Adrenal gland (tissue), 9 donors: ENCODE measurements at regions not wholly inside any gene's neighbourhood (a gene's known extent, or its start where the extent isn't known, plus 50 kb on each side); places are given as distances from the start of the nearest gene placed in this dataset.

Source experiments
- DNase-seq, 7 donors: peaks; one replicate each; pipeline ENCODE4 v3.0.0-alpha.2; 2019 to 2020
- H3K27ac ChIP-seq, 5 donors: fragments of 200-600 bp; sonication (generic) in 4 of 5; 1 replicate in 3 of 5; 2 replicates in 2 of 5; pipeline versions ENCODE4 v1.5.1 to v1.8.0; 2016 to 2020; ENCODE audit warnings: mild to moderate bottlenecking in 1 of 5
- H3K27me3 ChIP-seq: fragments of 200-600 bp; 2 replicates; pipeline ENCODE4 v1.8.0; 2021
- H3K36me3 ChIP-seq, 2 donors: fragments of 200-600 bp; replicated peaks in 1 of 2; 1 replicate in 1 of 2; 2 replicates in 1 of 2; pipeline versions ENCODE4 v1.5.1 to v1.8.0; 2018 to 2022
- H3K4me1 ChIP-seq, 2 donors: fragments of 200-600 bp; replicated peaks in 1 of 2; 1 replicate in 1 of 2; 2 replicates in 1 of 2; pipeline versions ENCODE4 v1.5.1 to v1.8.0; 2018 to 2021
- H3K4me3 ChIP-seq, 4 donors: fragments of 200-600 bp; sonication (generic) in 3 of 4; one replicate each; pipeline ENCODE4 v1.5.1; 2016 to 2018
- H3K9me3 ChIP-seq, 3 donors: fragments of 200-600 bp; sonication (generic) in 1 of 3; replicated peaks in 1 of 3; 1 replicate in 2 of 3; 2 replicates in 1 of 3; pipeline versions ENCODE4 v1.5.1 to v1.8.0; 2016 to 2021
- POLR2A ChIP-seq, 2 donors: fragments of 450-650 bp; IDR thresholded peaks; one replicate each; pipeline ENCODE4 v1.6.1; 2017; ENCODE audit warnings: antibody characterized with exemption in 2 of 2, mild to moderate bottlenecking in 2 of 2, moderate library complexity in 1 of 2
- WGBS, 4 donors: extraction: QIAGEN DNeasy Blood & Tissue Kit in 2 of 4; methylation state at CpG; one replicate each; pipeline versions ENCODE4 v1.1.5 to v1.1.7; 2013 to 2017; 5-methylcytosine and 5-hydroxymethylcytosine counted together
- intact Hi-C, 2 donors: fragments of 100-400 bp; cut with DNase I; formaldehyde crosslinking; loops; one replicate each; pipeline versions ENCODE4 v1.14.1 to v1.15.0; 2022 to 2023
- TF ChIP-seq, protein P1 (sequence below), 6 experiments: fragments of 450-650 bp in 4 of 6; fragments of 200-600 bp in 2 of 6; sonication (generic) in 1 of 6; IDR thresholded peaks; 1 replicate in 5 of 6; 2 replicates in 1 of 6; pipeline versions ENCODE4 v1.5.1 to v1.8.0; 2016 to 2021; ENCODE audit warnings: antibody characterized with exemption in 6 of 6, mild to moderate bottlenecking in 2 of 6, moderate library complexity in 1 of 6
- donor health status: healthy with polysubstance abuse.
- donor health status: Bipolar disorder and iron deficiency.
- donor health status: DM: yes; HTN: yes; CAD: no.
- donor health status: DM: no; HTN: no; CAD: no.
- donor health status: DM: no; HTN: no; CAD: no.

DNA sequence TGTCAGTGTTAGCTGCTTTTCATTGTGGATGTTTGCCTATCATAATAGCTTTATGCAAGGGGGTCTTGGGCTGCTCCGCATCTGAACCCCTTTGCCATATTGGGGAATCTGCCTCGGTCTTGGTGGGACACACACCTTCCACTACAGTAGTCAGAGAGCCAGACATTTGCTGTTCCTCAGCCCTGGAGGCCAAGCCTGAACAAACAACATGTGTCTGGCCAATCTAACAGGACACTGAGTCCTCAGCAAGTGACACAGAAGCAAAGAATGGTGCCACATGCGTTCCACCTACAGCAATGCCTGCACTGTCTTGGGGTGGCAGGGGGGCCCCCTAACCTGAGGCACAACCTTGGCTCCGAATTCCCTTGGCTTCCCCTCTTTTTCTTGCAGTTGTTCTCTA is 243.9 kb downstream of the LY86 start:
- H3K9me3 ChIP-seq = no peaks in the 10 kb centered on the region
- intact Hi-C loops = no loop called here
- TF ChIP-seq, protein P1, sequence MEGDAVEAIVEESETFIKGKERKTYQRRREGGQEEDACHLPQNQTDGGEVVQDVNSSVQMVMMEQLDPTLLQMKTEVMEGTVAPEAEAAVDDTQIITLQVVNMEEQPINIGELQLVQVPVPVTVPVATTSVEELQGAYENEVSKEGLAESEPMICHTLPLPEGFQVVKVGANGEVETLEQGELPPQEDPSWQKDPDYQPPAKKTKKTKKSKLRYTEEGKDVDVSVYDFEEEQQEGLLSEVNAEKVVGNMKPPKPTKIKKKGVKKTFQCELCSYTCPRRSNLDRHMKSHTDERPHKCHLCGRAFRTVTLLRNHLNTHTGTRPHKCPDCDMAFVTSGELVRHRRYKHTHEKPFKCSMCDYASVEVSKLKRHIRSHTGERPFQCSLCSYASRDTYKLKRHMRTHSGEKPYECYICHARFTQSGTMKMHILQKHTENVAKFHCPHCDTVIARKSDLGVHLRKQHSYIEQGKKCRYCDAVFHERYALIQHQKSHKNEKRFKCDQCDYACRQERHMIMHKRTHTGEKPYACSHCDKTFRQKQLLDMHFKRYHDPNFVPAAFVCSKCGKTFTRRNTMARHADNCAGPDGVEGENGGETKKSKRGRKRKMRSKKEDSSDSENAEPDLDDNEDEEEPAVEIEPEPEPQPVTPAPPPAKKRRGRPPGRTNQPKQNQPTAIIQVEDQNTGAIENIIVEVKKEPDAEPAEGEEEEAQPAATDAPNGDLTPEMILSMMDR (IDR thresholded peaks at IDR 0.05) = no peak
- no peak for TF ChIP-seq POLR2A (IDR thresholded peaks at IDR 0.05)
- 89 to 92% (median 90%) methylated on average over 3 to 4 of the region's 4 CpGs for WGBS, 4 donors
- H3K27me3 ChIP-seq = no peaks in the 10 kb centered on the region
- DNase-seq = no peak
- no peaks in the 10 kb centered on the region for H3K36me3 ChIP-seq
- H3K4me3 ChIP-seq = no peak overlapping the region
- no peak overlapping the region for H3K27ac ChIP-seq
- H3K4me1 ChIP-seq = no peaks in the 10 kb centered on the region

DNA sequence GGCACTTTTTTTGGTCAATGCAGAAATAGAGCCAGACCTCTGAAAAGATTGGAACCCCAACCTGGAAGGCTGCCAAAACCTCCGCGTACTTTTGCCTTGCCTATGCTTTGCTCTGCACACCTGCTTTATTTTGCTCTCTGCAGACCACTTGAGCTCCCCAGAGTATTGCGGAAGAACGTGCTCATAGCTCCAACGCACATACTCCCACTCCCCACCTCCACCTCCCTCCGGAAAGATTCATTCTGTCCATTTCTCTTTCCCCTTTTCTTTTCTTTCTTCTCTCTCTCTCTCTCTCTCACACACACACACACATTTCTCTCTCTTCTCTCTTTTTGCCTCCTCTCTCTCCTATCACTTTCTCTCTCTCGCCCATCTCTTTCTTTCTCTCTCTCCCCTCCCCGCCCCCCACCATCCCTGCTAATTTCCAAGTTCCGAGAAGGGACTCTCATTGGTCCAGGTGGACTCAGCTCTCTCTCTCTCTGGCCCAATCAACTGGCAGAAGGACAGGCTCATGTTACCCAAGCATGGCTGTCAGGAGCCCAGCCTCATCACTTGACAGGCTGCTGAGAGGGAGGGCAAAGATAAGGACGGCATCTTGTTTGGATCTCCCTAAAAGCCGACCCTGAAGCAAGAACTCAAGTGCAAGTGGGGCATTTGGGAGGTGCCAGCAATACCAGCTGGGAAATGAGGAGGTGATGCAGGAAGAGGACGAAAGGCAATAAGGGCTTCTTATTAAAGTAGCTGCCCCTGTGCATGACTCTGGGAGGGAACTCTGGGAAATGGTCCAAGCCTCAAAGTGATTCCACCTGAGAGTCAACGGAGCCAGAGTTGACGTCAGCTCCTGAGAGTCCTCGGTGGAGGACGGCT is 246.1 kb downstream of the LY86 start:
- Histone ChIP-seq H3K9me3 (no peaks in the 10 kb centered on the region), H3K36me3 (no peaks in the 10 kb centered on the region), H3K27ac (no peak overlapping the region), H3K4me3 (no peak overlapping the region), H3K4me1 (no peaks in the 10 kb centered on the region), H3K27me3 (no peaks in the 10 kb centered on the region)
- 65 to 68% (median 66%) methylated on average over 16 of the region's 16 CpGs for WGBS, 4 donors
- TF ChIP-seq, protein P1 (IDR thresholded peaks at IDR 0.05) = no peak
- TF ChIP-seq POLR2A (IDR thresholded peaks at IDR 0.05) = no peak
- intact Hi-C loops = no loop called here
- no peak for DNase-seq

DNA sequence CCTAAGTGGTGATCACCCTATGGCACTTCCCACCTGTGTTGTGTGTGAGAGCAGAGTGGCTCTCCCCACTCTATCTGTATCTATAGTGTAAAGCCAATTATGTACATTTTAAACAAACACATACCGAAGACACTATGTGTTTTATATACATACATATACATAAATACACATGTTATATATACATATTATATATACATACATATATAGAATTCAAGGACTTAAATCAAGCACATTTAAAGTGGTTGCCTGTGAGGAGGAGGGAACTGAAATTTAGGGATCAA is 246.6 kb downstream of the LY86 start:
- H3K4me3 ChIP-seq = no peak overlapping the region
- H3K27me3 ChIP-seq = no peaks in the 10 kb centered on the region
- 93 to 100% (median 95%) methylated on average over 1 of the region's 1 CpG for WGBS, 4 donors
- TF ChIP-seq POLR2A (IDR thresholded peaks at IDR 0.05) = no peak
- TF ChIP-seq, protein P1 (IDR thresholded peaks at IDR 0.05) = no peak
- H3K27ac ChIP-seq = no peak overlapping the region
- no peaks in the 10 kb centered on the region for H3K9me3 ChIP-seq
- no peaks in the 10 kb centered on the region for H3K36me3 ChIP-seq
- H3K4me1 ChIP-seq = no peaks in the 10 kb centered on the region
- intact Hi-C loops = no loop called here
- DNase-seq = no peak

DNA sequence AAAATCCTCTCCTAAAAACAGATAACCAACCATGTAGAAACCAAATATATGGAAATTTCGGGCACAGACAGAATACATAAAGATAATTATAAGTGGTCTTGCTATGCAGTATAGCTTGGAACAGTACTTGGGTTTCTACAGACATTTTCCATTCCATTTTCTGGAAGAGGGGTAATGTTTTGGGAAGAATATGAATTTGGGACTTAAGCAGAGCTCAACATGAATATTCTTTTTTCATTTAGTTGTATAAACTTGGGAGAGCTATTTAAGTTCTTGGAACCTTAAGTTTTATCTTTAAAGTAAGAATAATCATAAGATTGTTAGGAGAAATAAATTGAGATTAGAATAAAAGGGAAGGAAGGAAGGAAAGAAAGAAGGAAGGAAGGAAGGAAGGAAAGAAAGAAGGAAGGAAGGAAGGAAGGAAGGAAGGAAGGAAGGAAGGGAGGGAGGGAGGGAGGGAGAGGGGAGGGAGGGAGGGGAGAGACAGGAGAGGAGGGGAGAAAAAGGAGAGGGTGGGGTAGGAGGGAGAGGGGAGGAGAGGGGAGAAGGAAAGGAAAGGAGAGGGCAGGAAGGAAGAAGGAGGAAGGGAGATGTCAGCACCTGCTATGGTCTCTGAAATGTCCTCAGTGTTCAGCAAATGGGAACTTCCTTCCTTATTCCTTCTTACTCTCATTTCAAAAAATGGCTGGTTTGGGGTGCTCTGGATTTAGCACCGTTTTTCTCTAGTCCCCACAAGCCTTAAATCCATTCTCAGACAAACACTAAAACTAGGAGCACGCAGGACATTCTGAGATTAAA is 248.3 kb downstream of the LY86 start:
- TF ChIP-seq, protein P1 (IDR thresholded peaks at IDR 0.05) = no peak
- no peak for TF ChIP-seq POLR2A (IDR thresholded peaks at IDR 0.05)
- no peak overlapping the region for H3K27ac ChIP-seq
- WGBS, 4 donors = 75 to 78% (median 76%) methylated on average over 3 of the region's 3 CpGs
- H3K4me3 ChIP-seq = no peak overlapping the region
- intact Hi-C loops = no loop called here
- DNase-seq = no peak
- no peaks in the 10 kb centered on the region for H3K9me3 ChIP-seq
- H3K36me3 ChIP-seq = no peaks in the 10 kb centered on the region
- no peaks in the 10 kb centered on the region for H3K4me1 ChIP-seq
- no peaks in the 10 kb centered on the region for H3K27me3 ChIP-seq
